ENCODE measurements at regions not wholly inside any gene's neighbourhood (a gene's known extent, or its start where the extent isn't known, plus 50 kb on each side); places are given as distances from the start of the nearest gene placed in this dataset.
"Not testable (repeated sequence)": the region's sequence is repeated elsewhere in the genome, so short reads cannot be mapped to it uniquely, and the experiment has no call there.

GRCh38 chr9:33697171-33697570 is 98.2 kb upstream of the PRSS3 start:
- no peaks in the 10 kb centered on the region for H3K27me3 ChIP-seq (ENCODE audit: insufficient read depth, low read depth, severe bottlenecking)
- DNase-seq: no peak
- H3K4me3 ChIP-seq (ENCODE audit: low read depth, low read length): no peak overlapping the region
- TF ChIP-seq CTCF (IDR thresholded peaks at IDR 0.05; ENCODE audit: low read depth, low read length): no peak
- no peak overlapping the region for H3K27ac ChIP-seq
- no peaks in the 10 kb centered on the region for H3K36me3 ChIP-seq
- H3K9me3 ChIP-seq (ENCODE audit: severe bottlenecking): no peaks in the 10 kb centered on the region

- Histone ChIP-seq H3K9me3 (ENCODE audit: severe bottlenecking) (no peaks in the 10 kb centered on the region), H3K36me3 (no peaks in the 10 kb centered on the region), H3K4me3 (ENCODE audit: low read depth, low read length) (no peak overlapping the region), H3K27ac (no peak overlapping the region), H3K27me3 (ENCODE audit: insufficient read depth, low read depth, severe bottlenecking) (no peaks in the 10 kb centered on the region)
- TF ChIP-seq CTCF (IDR thresholded peaks at IDR 0.05; ENCODE audit: low read depth, low read length): no peak
- no peak for DNase-seq
Measured at GRCh38 chr9:33698267-33698666, 97.1 kb upstream of the PRSS3 start.

GRCh38 chr9:33700940-33701339 is 94.4 kb upstream of the PRSS3 start:
- H3K4me3 ChIP-seq (ENCODE audit: low read depth, low read length); H3K27ac ChIP-seq; H3K27me3 ChIP-seq (ENCODE audit: insufficient read depth, low read depth, severe bottlenecking): not testable (repeated sequence)

GRCh38 chr9:33703430-33704102 is 91.8 kb upstream of the PRSS3 start:
- no peak for DNase-seq
- TF ChIP-seq CTCF (IDR thresholded peaks at IDR 0.05; ENCODE audit: low read depth, low read length): no peak
- H3K27me3 ChIP-seq (ENCODE audit: insufficient read depth, low read depth, severe bottlenecking): no peaks in the 10 kb centered on the region
- H3K27ac ChIP-seq: no peak overlapping the region
- H3K36me3 ChIP-seq: no peaks in the 10 kb centered on the region
- no peak overlapping the region for H3K4me3 ChIP-seq (ENCODE audit: low read depth, low read length)
- H3K9me3 ChIP-seq (ENCODE audit: severe bottlenecking): peaks cover 5% of the 10 kb centered on the region

More at GRCh38 chr9:33700940-33701339, 94.4 kb upstream of the PRSS3 start:
- H3K36me3 ChIP-seq; DNase-seq; H3K9me3 ChIP-seq (ENCODE audit: severe bottlenecking): not testable (repeated sequence)

GRCh38 chr9:33705440-33705839 is 89.9 kb upstream of the PRSS3 start:
- not testable (repeated sequence) for H3K27ac ChIP-seq; H3K9me3 ChIP-seq (ENCODE audit: severe bottlenecking); H3K36me3 ChIP-seq; DNase-seq; H3K27me3 ChIP-seq (ENCODE audit: insufficient read depth, low read depth, severe bottlenecking); H3K4me3 ChIP-seq (ENCODE audit: low read depth, low read length)

GRCh38 chr9:33708441-33708840 is 86.9 kb upstream of the PRSS3 start:
- Histone ChIP-seq H3K4me3 (ENCODE audit: low read depth, low read length) (no peak overlapping the region), H3K27ac (no peak overlapping the region), H3K36me3 (no peaks in the 10 kb centered on the region), H3K9me3 (ENCODE audit: severe bottlenecking) (peaks cover 5% of the 10 kb centered on the region), H3K27me3 (ENCODE audit: insufficient read depth, low read depth, severe bottlenecking) (no peaks in the 10 kb centered on the region)
- no peak for TF ChIP-seq CTCF (IDR thresholded peaks at IDR 0.05; ENCODE audit: low read depth, low read length)
- DNase-seq: no peak

GRCh38 chr9:33709269-33709668 is 86.1 kb upstream of the PRSS3 start:
- DNase-seq: no peak
- no peaks in the 10 kb centered on the region for H3K36me3 ChIP-seq
- TF ChIP-seq CTCF (IDR thresholded peaks at IDR 0.05; ENCODE audit: low read depth, low read length): no peak
- H3K9me3 ChIP-seq (ENCODE audit: severe bottlenecking): peaks cover 5% of the 10 kb centered on the region
- no peak overlapping the region for H3K4me3 ChIP-seq (ENCODE audit: low read depth, low read length)
- H3K27me3 ChIP-seq (ENCODE audit: insufficient read depth, low read depth, severe bottlenecking): no peaks in the 10 kb centered on the region
- H3K27ac ChIP-seq: no peak overlapping the region

- H3K27me3 ChIP-seq (ENCODE audit: insufficient read depth, low read depth, severe bottlenecking); H3K36me3 ChIP-seq; H3K9me3 ChIP-seq (ENCODE audit: severe bottlenecking); H3K27ac ChIP-seq; DNase-seq; H3K4me3 ChIP-seq (ENCODE audit: low read depth, low read length): not testable (repeated sequence)
Measured at GRCh38 chr9:33711418-33711817, 83.9 kb upstream of the PRSS3 start.
